Activated CD4-positive, alpha-beta T cell treated with anti-CD3 and anti-CD28 coated beads for 4 hours (primary cell): ENCODE measurements at regions not wholly inside any gene's neighbourhood (a gene's known extent, or its start where the extent isn't known, plus 50 kb on each side); places are given as distances from the start of the nearest gene placed in this dataset.

ENCODE experiments used
- DNase-seq, 2 donors: peaks; one replicate each; pipeline ENCODE4 v3.0.0-alpha.2; 2020

GRCh38 chr3:70840106-70840870, 527.9 kb upstream of the MDFIC2 start:
- DNase-seq: no peak

GRCh38 chr3:70833239-70833960, 521.0 kb upstream of the MDFIC2 start:
- no peak for DNase-seq

GRCh38 chr3:70832834-70833205, 520.4 kb upstream of the MDFIC2 start:
- DNase-seq: no peak

DNA sequence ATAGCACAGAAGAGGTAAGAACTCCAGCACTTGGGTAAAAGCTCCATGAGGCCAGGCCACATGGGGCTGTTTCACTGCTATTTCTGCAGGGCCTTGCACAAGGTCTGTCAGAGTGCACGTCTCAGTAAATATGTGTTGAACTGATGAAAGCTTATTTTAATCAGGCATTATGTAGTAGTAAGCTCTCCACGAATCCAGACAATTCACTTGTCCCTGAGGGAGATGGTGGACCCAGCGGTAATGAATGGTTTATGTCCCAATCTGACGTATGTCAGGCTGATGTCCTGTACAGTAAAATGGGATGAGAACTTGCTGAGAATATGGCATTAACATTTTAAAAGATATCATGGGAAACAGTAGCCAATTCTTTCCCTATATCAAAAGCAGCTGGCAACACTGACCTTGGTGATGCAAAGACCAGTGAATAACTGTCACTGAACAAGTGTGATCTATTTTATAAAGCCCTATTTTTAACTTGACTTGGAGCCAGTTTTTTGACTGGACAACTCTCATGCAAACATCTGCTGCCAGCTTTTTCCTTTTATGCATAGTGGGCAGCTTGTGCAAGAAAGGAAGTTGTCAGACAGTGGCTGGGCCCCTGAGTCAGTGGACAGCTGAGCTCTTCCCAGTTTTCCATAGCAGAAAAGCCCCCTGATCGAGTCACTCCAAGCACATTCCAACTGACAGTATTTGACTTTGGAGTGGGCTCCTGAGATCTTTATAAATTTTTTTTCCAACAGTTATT, 519.8 kb upstream of the MDFIC2 start:
- DNase-seq: no peak

- no peak for DNase-seq
These were observed 516.7 kb upstream of the MDFIC2 start for GRCh38 chr3:70829092-70829491.

GRCh38 chr3:70824773-70825172, 512.3 kb upstream of the MDFIC2 start:
- no peak for DNase-seq

DNA sequence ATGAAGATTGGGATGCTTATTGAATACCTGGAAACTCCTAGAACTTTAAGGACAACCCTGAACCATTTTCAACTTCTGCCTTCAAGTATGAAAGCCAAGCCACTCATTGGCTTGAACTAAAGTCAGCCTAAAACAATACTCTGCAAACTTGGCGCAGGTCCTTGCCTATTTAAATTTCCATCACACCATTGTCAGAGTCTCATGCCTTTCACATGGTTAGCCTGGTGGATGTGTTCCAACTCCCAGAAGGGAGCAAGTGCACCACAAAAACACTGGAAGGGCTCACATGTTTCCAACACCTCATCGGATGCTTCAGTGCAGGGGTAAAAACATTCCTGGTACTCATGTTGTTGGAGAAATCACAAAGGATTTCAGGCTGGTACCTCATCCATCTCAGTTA, 511.6 kb upstream of the MDFIC2 start:
- DNase-seq: no peak

DNA sequence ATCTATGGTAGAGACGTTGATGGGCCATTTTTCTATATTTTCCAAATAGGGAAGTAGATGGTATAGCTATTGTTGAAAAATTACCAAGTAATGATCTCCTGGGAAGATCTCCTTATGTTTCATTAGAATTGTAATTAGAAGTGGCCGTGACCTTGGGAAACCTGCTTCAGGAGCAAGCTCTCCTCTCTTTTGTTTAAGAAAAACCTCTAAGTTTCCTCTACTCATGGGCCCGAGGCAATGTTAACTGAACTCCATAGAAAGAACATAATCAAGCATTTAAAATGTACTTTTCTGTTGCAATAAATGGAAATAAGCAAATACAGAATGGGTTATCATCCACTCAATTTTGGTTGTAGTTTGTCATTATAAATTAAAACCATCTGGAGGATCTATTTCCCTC, 511.2 kb upstream of the MDFIC2 start:
- DNase-seq: no peak

DNA sequence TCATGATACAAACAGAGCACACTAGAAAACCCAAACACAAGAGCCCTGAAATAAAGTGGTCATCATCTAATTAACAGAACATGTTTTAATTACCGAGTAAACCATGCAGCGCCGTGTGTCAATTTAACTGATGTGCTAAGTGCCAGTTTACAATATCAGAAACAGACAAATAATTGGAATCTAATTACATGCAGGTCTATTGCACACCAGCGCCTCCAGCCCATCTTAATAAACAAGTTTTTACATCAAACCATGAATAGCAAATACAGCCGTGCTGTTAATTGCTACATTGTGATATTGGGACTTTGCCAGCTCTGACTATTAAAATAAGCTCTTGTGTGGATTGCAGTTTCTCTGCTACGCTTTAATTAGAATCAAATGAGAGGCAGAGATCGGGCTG, 510.2 kb upstream of the MDFIC2 start:
- DNase-seq: no peak

DNA sequence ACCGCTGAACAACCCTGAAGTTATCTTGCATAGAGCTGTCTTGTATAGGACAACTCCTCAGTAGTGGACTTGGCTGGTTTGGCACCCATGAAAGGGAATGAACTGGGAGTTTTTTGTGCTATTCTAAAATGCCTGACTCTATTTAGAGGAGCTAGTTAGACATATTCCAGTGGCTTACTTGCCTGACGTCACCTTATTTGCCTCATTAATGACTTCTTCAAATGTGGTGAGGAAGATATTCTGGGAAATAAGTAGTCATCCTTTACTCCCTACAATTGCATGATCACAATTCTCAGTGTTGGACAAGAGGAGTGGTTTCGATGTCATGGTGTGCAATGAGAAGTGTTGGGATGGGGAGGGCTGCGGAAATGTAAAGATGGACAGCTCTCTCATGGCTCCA, 509.2 kb upstream of the MDFIC2 start:
- DNase-seq: no peak

- no peak for DNase-seq
These were observed 508.0 kb upstream of the MDFIC2 start for GRCh38 chr3:70820397-70820796.

DNA sequence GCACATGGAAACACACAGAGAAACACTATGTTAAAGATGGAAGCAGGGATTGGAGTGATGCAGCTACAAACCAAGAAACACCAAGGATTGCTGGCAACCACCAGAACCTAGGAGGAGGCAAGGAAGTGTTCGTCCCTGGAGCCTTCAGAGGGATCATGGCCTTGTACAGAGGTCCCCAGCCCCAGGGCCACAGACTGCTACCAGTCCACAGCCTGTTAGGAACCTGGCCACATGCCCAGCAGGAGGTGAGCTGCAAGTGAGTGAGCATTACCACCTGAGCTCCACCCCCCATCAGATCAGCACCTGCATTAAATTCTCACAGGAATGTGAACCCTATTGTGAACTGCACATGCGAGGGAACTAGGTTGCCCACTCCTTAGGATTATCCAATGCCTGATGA, 505.7 kb upstream of the MDFIC2 start:
- DNase-seq: no peak

- DNase-seq: no peak
These were observed 503.9 kb upstream of the MDFIC2 start for GRCh38 chr3:70816346-70816745.

DNA sequence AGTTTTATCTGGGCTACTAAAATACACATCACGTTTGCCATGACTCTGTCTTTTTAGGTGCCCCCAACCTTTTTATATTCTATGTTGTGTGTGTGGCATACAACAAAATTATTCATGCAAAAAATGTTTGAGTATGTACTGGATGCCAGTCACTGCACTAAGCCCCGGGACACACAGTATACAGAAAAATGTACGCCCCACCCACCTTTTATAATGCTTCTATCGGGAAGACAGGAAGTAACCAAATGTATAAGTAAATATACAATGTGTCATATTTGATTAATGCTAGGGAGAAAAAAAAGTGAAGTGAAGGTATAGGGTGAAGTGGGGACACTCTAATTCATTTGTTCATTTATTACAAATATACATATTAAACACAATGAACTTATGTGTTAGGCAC, 503.4 kb upstream of the MDFIC2 start:
- no peak for DNase-seq

DNA sequence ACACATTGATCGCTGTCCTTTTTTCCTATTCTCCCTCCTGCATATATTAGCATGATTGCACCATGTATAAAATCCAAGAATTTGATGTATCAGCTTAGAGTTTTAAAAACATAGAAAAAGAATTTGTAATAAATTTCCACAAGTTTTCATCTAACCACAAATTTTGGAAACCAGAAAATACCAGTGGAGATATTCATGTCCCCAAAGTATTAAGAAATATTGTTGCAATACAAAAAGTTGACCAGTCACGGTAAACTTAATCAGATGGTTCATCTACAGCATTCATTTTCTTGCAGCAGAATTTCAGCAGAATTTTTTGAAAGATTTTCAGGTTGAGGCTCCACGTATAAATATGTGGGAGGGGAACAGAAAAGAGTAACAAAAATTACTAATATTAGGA, 500.9 kb upstream of the MDFIC2 start:
- DNase-seq: no peak

- no peak for DNase-seq
These were observed 499.4 kb upstream of the MDFIC2 start for GRCh38 chr3:70811880-70812279.

DNA sequence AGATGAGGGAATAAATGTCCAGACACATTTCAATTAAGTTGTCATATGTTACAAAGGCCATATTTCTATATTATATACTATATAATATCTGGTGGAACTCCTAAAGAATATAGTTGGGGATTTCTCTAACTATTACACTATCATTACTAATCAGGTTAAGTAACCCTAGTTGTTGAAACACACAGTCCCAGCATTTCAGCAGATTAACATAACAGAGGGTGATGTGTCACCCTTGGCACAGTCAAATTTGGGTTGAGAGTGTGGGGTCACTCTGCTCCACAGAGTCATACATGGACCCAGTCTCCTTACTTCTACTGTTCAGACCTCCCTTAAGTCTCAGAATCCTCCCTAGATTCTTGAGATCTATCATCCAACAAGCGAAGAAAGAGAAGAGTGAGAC, 496.4 kb upstream of the MDFIC2 start:
- DNase-seq: no peak

DNA sequence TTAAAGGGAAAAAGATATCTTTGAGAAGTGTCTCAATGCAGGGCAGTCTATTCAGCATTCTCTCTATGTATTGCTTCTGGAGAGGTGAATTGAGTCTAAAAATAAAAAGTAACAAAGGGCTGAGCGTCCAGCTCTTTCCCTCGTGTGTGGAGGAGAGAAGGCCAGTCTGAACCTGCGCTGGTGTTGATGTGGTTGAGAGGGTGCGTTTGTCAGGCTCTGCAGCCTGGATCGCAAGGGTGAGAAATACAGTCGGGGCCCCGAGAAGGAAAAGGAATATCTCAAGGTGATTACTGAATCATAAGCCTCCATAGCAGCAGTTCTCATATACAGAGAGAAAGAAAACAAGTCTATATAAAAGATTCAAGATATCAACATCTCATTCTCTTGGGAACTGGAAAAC, 494.1 kb upstream of the MDFIC2 start:
- no peak for DNase-seq

DNA sequence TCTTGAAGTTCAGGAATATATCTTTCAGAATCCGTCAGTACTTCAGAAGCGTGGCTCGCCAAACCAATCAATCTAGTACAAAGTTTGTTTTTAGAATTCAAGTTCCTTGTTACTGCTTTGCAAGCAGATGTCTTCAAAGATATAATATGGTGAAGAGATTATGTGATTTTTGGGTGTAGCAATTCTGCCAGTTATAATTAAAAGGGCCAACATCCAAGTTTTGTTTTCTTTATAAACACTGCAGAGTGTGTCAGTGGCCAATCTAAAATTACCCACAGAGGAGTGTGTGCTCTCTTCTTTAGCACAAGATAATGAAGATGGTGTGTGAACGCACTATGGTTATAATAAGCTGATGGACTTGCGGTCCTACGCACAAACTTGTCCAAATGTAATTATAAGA, 493.6 kb upstream of the MDFIC2 start:
- DNase-seq: no peak

GRCh38 chr3:70805061-70805889, 492.8 kb upstream of the MDFIC2 start:
- DNase-seq: no peak

- no peak for DNase-seq
These were observed 491.5 kb upstream of the MDFIC2 start for GRCh38 chr3:70803891-70804290.

DNA sequence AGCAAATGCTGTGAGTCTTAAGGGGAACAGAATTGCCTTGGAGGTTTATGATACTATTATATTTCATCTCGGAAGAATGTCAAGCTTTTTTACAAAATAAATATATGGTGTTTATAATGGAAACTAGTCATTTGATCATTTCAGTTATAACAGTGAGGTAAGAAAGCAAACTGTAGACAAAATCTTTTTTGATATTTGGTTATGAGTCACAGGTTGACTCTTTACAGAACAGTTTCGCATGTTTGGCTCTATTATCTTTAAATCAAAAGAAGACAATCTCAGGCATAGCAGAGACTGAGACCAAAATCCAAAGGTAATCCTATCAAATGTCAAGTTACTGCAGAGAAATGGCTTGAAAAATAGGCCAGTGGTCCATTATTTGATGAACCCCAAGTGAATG, 490.9 kb upstream of the MDFIC2 start:
- DNase-seq: no peak

GRCh38 chr3:70800951-70801350, 488.5 kb upstream of the MDFIC2 start:
- no peak for DNase-seq
